ENCODE measurements at regions not wholly inside any gene's neighbourhood (a gene's known extent, or its start where the extent isn't known, plus 50 kb on each side); places are given as distances from the start of the nearest gene placed in this dataset.

GRCh38 chr21:23534850-23535249 lies 2072.4 kb downstream of the MRPL39 start:
- Histone ChIP-seq H3K79me2 (ENCODE audit: control insufficient read depth, insufficient read depth, low read length) (no peaks in the 10 kb centered on the region), H3K4me1 (ENCODE audit: control insufficient read depth, low read depth, low read length) (no peaks in the 10 kb centered on the region), H4K8ac (ENCODE audit: low read depth, low read length) (no peak overlapping the region), H3K36me3 (ENCODE audit: control insufficient read depth, insufficient read depth, low read length) (no peaks in the 10 kb centered on the region), H3K27ac (ENCODE audit: low read depth, low read length) (no peak overlapping the region), H3K56ac (ENCODE audit: low read length) (no peak overlapping the region), H3K9ac (ENCODE audit: low read length) (no peak overlapping the region), H3K79me1 (ENCODE audit: low read length) (no peaks in the 10 kb centered on the region), H3K4me2 (ENCODE audit: low read length) (no peak overlapping the region), H2BK5ac (ENCODE audit: low read length) (no peak overlapping the region), H4K5ac (ENCODE audit: low read length) (no peak overlapping the region), H3K18ac (ENCODE audit: low read length) (no peak overlapping the region), H3K4ac (ENCODE audit: low read depth, low read length) (no peak overlapping the region), H2BK120ac (ENCODE audit: low read depth, low read length) (no peak overlapping the region), H3K27me3 (ENCODE audit: insufficient read depth, low read length, poor library complexity) (no peaks in the 10 kb centered on the region), H2AK5ac (ENCODE audit: low read length) (no peak overlapping the region), H3K4me3 (ENCODE audit: low read length) (no peak overlapping the region), H2BK15ac (replicated peaks; ENCODE audit: low read depth) (no peak overlapping the region), H3K23ac (ENCODE audit: low read length) (no peak overlapping the region)
- WGBS (ENCODE audit: extremely low coverage, insufficient coverage, low lambda C conversion rate): no CpG with 5 or more reads among the region's 1 CpG
- no peak for DNase-seq

GRCh38 chr21:23531444-23531843 lies 2075.8 kb downstream of the MRPL39 start:
- Histone ChIP-seq H3K4me2 (ENCODE audit: low read length) (no peak overlapping the region), H2BK5ac (ENCODE audit: low read length) (no peak overlapping the region), H2BK15ac (replicated peaks; ENCODE audit: low read depth) (no peak overlapping the region), H2BK120ac (ENCODE audit: low read depth, low read length) (no peak overlapping the region), H3K36me3 (ENCODE audit: control insufficient read depth, insufficient read depth, low read length) (no peaks in the 10 kb centered on the region), H3K56ac (ENCODE audit: low read length) (no peak overlapping the region), H3K4ac (ENCODE audit: low read depth, low read length) (no peak overlapping the region), H3K23ac (ENCODE audit: low read length) (no peak overlapping the region), H3K9ac (ENCODE audit: low read length) (no peak overlapping the region), H3K4me3 (ENCODE audit: low read length) (no peak overlapping the region), H3K18ac (ENCODE audit: low read length) (no peak overlapping the region), H3K79me2 (ENCODE audit: control insufficient read depth, insufficient read depth, low read length) (no peaks in the 10 kb centered on the region), H3K79me1 (ENCODE audit: low read length) (no peaks in the 10 kb centered on the region), H4K8ac (ENCODE audit: low read depth, low read length) (no peak overlapping the region), H3K27me3 (ENCODE audit: insufficient read depth, low read length, poor library complexity) (no peaks in the 10 kb centered on the region), H3K27ac (ENCODE audit: low read depth, low read length) (no peak overlapping the region), H3K4me1 (ENCODE audit: control insufficient read depth, low read depth, low read length) (no peaks in the 10 kb centered on the region), H2AK5ac (ENCODE audit: low read length) (no peak overlapping the region), H4K5ac (ENCODE audit: low read length) (no peak overlapping the region)
- DNase-seq: no peak

DNA sequence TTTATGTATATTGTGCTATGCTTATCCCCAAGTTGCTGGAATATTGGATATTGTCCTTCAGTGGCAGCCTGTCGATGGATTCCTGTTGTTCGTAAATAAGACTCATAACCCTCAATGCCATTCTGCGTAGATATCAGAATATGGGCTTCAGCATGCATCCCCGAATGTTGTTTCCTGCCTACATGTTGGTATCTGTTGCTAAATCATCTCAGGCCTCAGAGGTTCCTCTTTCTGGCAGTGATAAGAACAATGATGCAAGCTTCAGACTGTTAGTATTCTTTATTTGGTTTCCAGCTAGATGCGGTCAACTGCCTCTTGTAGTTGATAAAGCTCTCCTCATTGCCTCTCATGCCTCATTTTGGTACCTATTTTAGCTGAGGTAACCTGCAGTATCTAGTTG lies 2082.6 kb downstream of the MRPL39 start:
- WGBS (ENCODE audit: extremely low coverage, insufficient coverage, low lambda C conversion rate): no CpG with 5 or more reads among the region's 5 CpGs
- Histone ChIP-seq H3K4me2 (ENCODE audit: low read length) (no peak overlapping the region), H3K27ac (ENCODE audit: low read depth, low read length) (no peak overlapping the region), H3K4me3 (ENCODE audit: low read length) (no peak overlapping the region), H2AK5ac (ENCODE audit: low read length) (no peak overlapping the region), H4K8ac (ENCODE audit: low read depth, low read length) (no peak overlapping the region), H3K56ac (ENCODE audit: low read length) (no peak overlapping the region), H3K4ac (ENCODE audit: low read depth, low read length) (no peak overlapping the region), H2BK5ac (ENCODE audit: low read length) (no peak overlapping the region), H2BK120ac (ENCODE audit: low read depth, low read length) (no peak overlapping the region), H3K79me2 (ENCODE audit: control insufficient read depth, insufficient read depth, low read length) (no peaks in the 10 kb centered on the region), H3K79me1 (ENCODE audit: low read length) (no peaks in the 10 kb centered on the region), H3K4me1 (ENCODE audit: control insufficient read depth, low read depth, low read length) (no peaks in the 10 kb centered on the region), H3K18ac (ENCODE audit: low read length) (no peak overlapping the region), H3K23ac (ENCODE audit: low read length) (no peak overlapping the region), H2BK15ac (replicated peaks; ENCODE audit: low read depth) (no peak overlapping the region), H3K27me3 (ENCODE audit: insufficient read depth, low read length, poor library complexity) (no peaks in the 10 kb centered on the region), H3K36me3 (ENCODE audit: control insufficient read depth, insufficient read depth, low read length) (no peaks in the 10 kb centered on the region), H4K5ac (ENCODE audit: low read length) (no peak overlapping the region), H3K9ac (ENCODE audit: low read length) (no peak overlapping the region)
- DNase-seq: no peak

- H3K36me3 ChIP-seq (ENCODE audit: control insufficient read depth, insufficient read depth, low read length): no peaks in the 10 kb centered on the region
- WGBS (ENCODE audit: extremely low coverage, insufficient coverage, low lambda C conversion rate): no CpG with 5 or more reads among the region's 1 CpG
- H3K56ac ChIP-seq (ENCODE audit: low read length): no peak overlapping the region
- no peak overlapping the region for H3K18ac ChIP-seq (ENCODE audit: low read length)
- no peak overlapping the region for H2BK120ac ChIP-seq (ENCODE audit: low read depth, low read length)
- no peak overlapping the region for H4K8ac ChIP-seq (ENCODE audit: low read depth, low read length)
- H2BK5ac ChIP-seq (ENCODE audit: low read length): no peak overlapping the region
- H3K27ac ChIP-seq (ENCODE audit: low read depth, low read length): no peak overlapping the region
- H3K79me2 ChIP-seq (ENCODE audit: control insufficient read depth, insufficient read depth, low read length): no peaks in the 10 kb centered on the region
- no peak overlapping the region for H2AK5ac ChIP-seq (ENCODE audit: low read length)
- peak; percentile 5 for DNase-seq
- H3K4me2 ChIP-seq (ENCODE audit: low read length): no peak overlapping the region
- no peak overlapping the region for H3K4ac ChIP-seq (ENCODE audit: low read depth, low read length)
- no peaks in the 10 kb centered on the region for H3K79me1 ChIP-seq (ENCODE audit: low read length)
- H3K4me1 ChIP-seq (ENCODE audit: control insufficient read depth, low read depth, low read length): no peaks in the 10 kb centered on the region
- no peak overlapping the region for H3K4me3 ChIP-seq (ENCODE audit: low read length)
- no peak overlapping the region for H3K23ac ChIP-seq (ENCODE audit: low read length)
- H3K9ac ChIP-seq (ENCODE audit: low read length): no peak overlapping the region
- no peaks in the 10 kb centered on the region for H3K27me3 ChIP-seq (ENCODE audit: insufficient read depth, low read length, poor library complexity)
- H4K5ac ChIP-seq (ENCODE audit: low read length): no peak overlapping the region
- no peak overlapping the region for H2BK15ac ChIP-seq (replicated peaks; ENCODE audit: low read depth)
Observed at GRCh38 chr21:23522751-23523150, 2084.5 kb downstream of the MRPL39 start.

GRCh38 chr21:23507501-23507900 lies 2099.8 kb downstream of the MRPL39 start:
- Histone ChIP-seq H4K8ac (ENCODE audit: low read depth, low read length) (no peak overlapping the region), H3K4me3 (ENCODE audit: low read length) (no peak overlapping the region), H3K4me2 (ENCODE audit: low read length) (no peak overlapping the region), H3K79me1 (ENCODE audit: low read length) (no peaks in the 10 kb centered on the region), H3K23ac (ENCODE audit: low read length) (no peak overlapping the region), H3K18ac (ENCODE audit: low read length) (no peak overlapping the region), H3K4me1 (ENCODE audit: control insufficient read depth, low read depth, low read length) (no peaks in the 10 kb centered on the region), H2AK5ac (ENCODE audit: low read length) (no peak overlapping the region), H3K79me2 (ENCODE audit: control insufficient read depth, insufficient read depth, low read length) (no peaks in the 10 kb centered on the region), H4K5ac (ENCODE audit: low read length) (no peak overlapping the region), H2BK5ac (ENCODE audit: low read length) (no peak overlapping the region), H3K27me3 (ENCODE audit: insufficient read depth, low read length, poor library complexity) (no peaks in the 10 kb centered on the region), H3K36me3 (ENCODE audit: control insufficient read depth, insufficient read depth, low read length) (no peaks in the 10 kb centered on the region), H2BK120ac (ENCODE audit: low read depth, low read length) (no peak overlapping the region), H3K56ac (ENCODE audit: low read length) (no peak overlapping the region), H3K27ac (ENCODE audit: low read depth, low read length) (no peak overlapping the region), H3K9ac (ENCODE audit: low read length) (no peak overlapping the region), H2BK15ac (replicated peaks; ENCODE audit: low read depth) (no peak overlapping the region), H3K4ac (ENCODE audit: low read depth, low read length) (no peak overlapping the region)
- no peak for DNase-seq
- WGBS (ENCODE audit: extremely low coverage, insufficient coverage, low lambda C conversion rate): no CpG with 5 or more reads among the region's 1 CpG

DNA sequence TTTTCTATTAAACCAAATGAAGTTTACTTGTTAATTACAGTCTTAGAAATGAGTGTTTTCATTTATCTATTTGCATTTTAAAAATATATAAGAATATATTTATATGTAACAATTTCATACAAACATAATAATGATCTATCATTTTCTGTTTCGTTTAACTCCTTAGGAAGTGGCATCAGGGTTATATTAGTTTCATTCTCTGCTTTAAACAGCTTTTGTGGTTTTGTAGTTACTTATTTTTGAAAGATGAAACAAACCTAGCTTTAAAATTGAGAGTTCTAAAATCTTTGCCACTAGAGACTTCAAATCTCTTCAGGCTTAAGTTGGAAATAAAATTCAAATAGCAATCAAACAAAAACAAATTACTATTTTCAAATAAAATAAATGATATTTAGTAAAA lies 2110.6 kb downstream of the MRPL39 start:
- Histone ChIP-seq H3K79me2 (ENCODE audit: control insufficient read depth, insufficient read depth, low read length) (no peaks in the 10 kb centered on the region), H3K23ac (ENCODE audit: low read length) (no peak overlapping the region), H3K27ac (ENCODE audit: low read depth, low read length) (no peak overlapping the region), H3K27me3 (ENCODE audit: insufficient read depth, low read length, poor library complexity) (no peaks in the 10 kb centered on the region), H3K56ac (ENCODE audit: low read length) (no peak overlapping the region), H3K18ac (ENCODE audit: low read length) (no peak overlapping the region), H4K5ac (ENCODE audit: low read length) (no peak overlapping the region), H3K4me3 (ENCODE audit: low read length) (no peak overlapping the region), H3K4me1 (ENCODE audit: control insufficient read depth, low read depth, low read length) (no peaks in the 10 kb centered on the region), H4K8ac (ENCODE audit: low read depth, low read length) (no peak overlapping the region), H3K9ac (ENCODE audit: low read length) (no peak overlapping the region), H2BK5ac (ENCODE audit: low read length) (no peak overlapping the region), H3K4ac (ENCODE audit: low read depth, low read length) (no peak overlapping the region), H2AK5ac (ENCODE audit: low read length) (no peak overlapping the region), H2BK120ac (ENCODE audit: low read depth, low read length) (no peak overlapping the region), H3K79me1 (ENCODE audit: low read length) (no peaks in the 10 kb centered on the region), H2BK15ac (replicated peaks; ENCODE audit: low read depth) (no peak overlapping the region), H3K4me2 (ENCODE audit: low read length) (no peak overlapping the region), H3K36me3 (ENCODE audit: control insufficient read depth, insufficient read depth, low read length) (no peaks in the 10 kb centered on the region)
- WGBS (ENCODE audit: extremely low coverage, insufficient coverage, low lambda C conversion rate): no CpG with 5 or more reads among the region's 1 CpG
- no peak for DNase-seq
